Astrocyte (in vitro differentiated cells and primary cell): ENCODE measurements at regions not wholly inside any gene's neighbourhood (a gene's known extent, or its start where the extent isn't known, plus 50 kb on each side); places are given as distances from the start of the nearest gene placed in this dataset.

Experiments used
- DNase-seq: peaks from one replicate; pipeline ENCODE4 v3.0.0-alpha.2; 2010; ENCODE audit warnings: low read depth
- FAIRE-seq: peaks from 2 replicates; lab custom pipeline; 2011; peaks lifted over from hg19 to GRCh38; lab: Jason Lieb, UNC
- H2AFZ ChIP-seq: 2 replicates; pipeline ENCODE4 v1.6.0; 2012; ENCODE audit warnings: low read depth, low read length, inconsistent platforms
- H3K27ac ChIP-seq: 2 replicates; pipeline ENCODE4 v1.5.1; 2011; ENCODE audit warnings: low read depth, low read length, inconsistent platforms
- H3K27me3 ChIP-seq: 2 replicates; pipeline ENCODE4 v1.6.0; 2011; ENCODE audit warnings: low read length, inconsistent platforms; ENCODE audit not compliant: insufficient read depth
- H3K36me3 ChIP-seq: 2 replicates; pipeline ENCODE4 v1.5.1; 2011; ENCODE audit warnings: low read length, inconsistent platforms; ENCODE audit not compliant: insufficient read depth
- H3K4me1 ChIP-seq: 2 replicates; pipeline ENCODE4 v1.5.1; 2011; ENCODE audit warnings: low read length, inconsistent platforms; ENCODE audit not compliant: insufficient read depth
- H3K4me2 ChIP-seq: 2 replicates; pipeline ENCODE4 v1.6.0; 2012; ENCODE audit warnings: low read length, inconsistent platforms
- H3K4me3 ChIP-seq: 2 replicates; pipeline ENCODE4 v1.5.1; 2011; ENCODE audit warnings: low read depth, mild to moderate bottlenecking, low read length, inconsistent platforms; ENCODE audit not compliant: insufficient read depth
- H3K79me2 ChIP-seq: 2 replicates; pipeline ENCODE4 v1.6.0; 2012; ENCODE audit warnings: mild to moderate bottlenecking, low read length, inconsistent platforms; ENCODE audit not compliant: insufficient read depth
- H3K9ac ChIP-seq: 2 replicates; pipeline ENCODE4 v1.6.0; 2012; ENCODE audit warnings: mild to moderate bottlenecking, low read length, inconsistent platforms
- H3K9me3 ChIP-seq: 2 replicates; pipeline ENCODE4 v1.5.1; 2012; ENCODE audit warnings: low read depth, mild to moderate bottlenecking, low read length, inconsistent platforms; ENCODE audit not compliant: insufficient read depth
- H4K20me1 ChIP-seq: 2 replicates; pipeline ENCODE4 v1.6.0; 2012; ENCODE audit warnings: low read length, inconsistent platforms; ENCODE audit not compliant: insufficient read depth
- H3K27ac Mint-ChIP-seq: one replicate; pipeline ENCODE4 v1.8.0; 2021; ENCODE audit warnings: mild to moderate bottlenecking, mixed read lengths; ENCODE audit not compliant: unreplicated experiment
- H3K27me3 Mint-ChIP-seq: one replicate; pipeline ENCODE4 v1.8.0; 2021; ENCODE audit warnings: low read depth, mixed read lengths; ENCODE audit not compliant: unreplicated experiment
- H3K36me3 Mint-ChIP-seq: one replicate; pipeline ENCODE4 v1.8.0; 2021; ENCODE audit warnings: low read depth, mixed read lengths; ENCODE audit not compliant: unreplicated experiment
- H3K4me1 Mint-ChIP-seq: one replicate; pipeline ENCODE4 v1.8.0; 2021; ENCODE audit warnings: low read depth, mixed read lengths; ENCODE audit not compliant: unreplicated experiment
- H3K4me3 Mint-ChIP-seq: one replicate; pipeline ENCODE4 v1.8.0; 2021; ENCODE audit warnings: mild to moderate bottlenecking, moderate library complexity, mixed read lengths; ENCODE audit not compliant: unreplicated experiment
- H3K9me3 Mint-ChIP-seq: one replicate; pipeline ENCODE4 v1.8.0; 2021; ENCODE audit warnings: mild to moderate bottlenecking, mixed read lengths; ENCODE audit not compliant: unreplicated experiment
- CTCF ChIP-seq: IDR thresholded peaks from 2 replicates; pipeline ENCODE4 v1.5.1; 2011; ENCODE audit warnings: low read depth, mild to moderate bottlenecking, inconsistent platforms, low read length, moderate library complexity; ENCODE audit not compliant: insufficient read depth
- EZH2 ChIP-seq: IDR thresholded peaks from 2 replicates; pipeline ENCODE4 v1.6.1; 2012; ENCODE audit warnings: mild to moderate bottlenecking, low read length, inconsistent platforms; ENCODE audit not compliant: insufficient read depth

- Histone ChIP-seq H3K27ac (peak overlapping the region; percentile 96), H3K36me3 (no peaks in the 10 kb centered on the region), H2AFZ (no peak overlapping the region), H3K79me2 (no peaks in the 10 kb centered on the region), H3K4me3 (no peak overlapping the region), H4K20me1 (no peaks in the 10 kb centered on the region), H3K4me2 (peak overlapping the region; percentile 17), H3K9me3 (no peaks in the 10 kb centered on the region), H3K27me3 (no peaks in the 10 kb centered on the region), H3K9ac (peak overlapping the region; percentile 73), H3K4me1 (peaks cover 28% of the 10 kb centered on the region)
- Mint-ChIP-seq H3K9me3 (peaks cover 2% of the 10 kb centered on the region), H3K4me3 (no peak overlapping the region), H3K27me3 (no peaks in the 10 kb centered on the region), H3K36me3 (no peaks in the 10 kb centered on the region), H3K27ac (peak overlapping the region; percentile 93), H3K4me1 (peaks cover 45% of the 10 kb centered on the region)
- DNase-seq: peak; percentile 27
- no peak for FAIRE-seq
- TF ChIP-seq EZH2 (no peak), CTCF (no peak)
Measured at GRCh38 chr7:41028580-41028979, 674.3 kb downstream of the INHBA start.

GRCh38 chr7:41027428-41028115, 675.3 kb downstream of the INHBA start:
- Histone ChIP-seq H4K20me1 (no peaks in the 10 kb centered on the region), H3K9ac (peak overlapping the region; percentile 73), H3K79me2 (no peaks in the 10 kb centered on the region), H3K36me3 (no peaks in the 10 kb centered on the region), H3K4me2 (peak overlapping the region; percentile 52), H3K9me3 (no peaks in the 10 kb centered on the region), H3K27ac (peak overlapping the region; percentile 96), H3K27me3 (no peaks in the 10 kb centered on the region), H2AFZ (no peak overlapping the region), H3K4me1 (peaks cover 28% of the 10 kb centered on the region), H3K4me3 (no peak overlapping the region)
- Mint-ChIP-seq H3K36me3 (no peaks in the 10 kb centered on the region), H3K9me3 (no peaks in the 10 kb centered on the region), H3K27ac (peak overlapping the region; percentile 93), H3K27me3 (no peaks in the 10 kb centered on the region), H3K4me3 (no peak overlapping the region), H3K4me1 (peaks cover 38% of the 10 kb centered on the region)
- TF ChIP-seq EZH2 (no peak), CTCF (no peak)
- FAIRE-seq: peak; percentile 100
- DNase-seq: peak; percentile 100

GRCh38 chr7:41024126-41024525, 678.8 kb downstream of the INHBA start:
- H3K27ac ChIP-seq: no peak overlapping the region
- H3K27me3 Mint-ChIP-seq: no peaks in the 10 kb centered on the region
- H3K36me3 Mint-ChIP-seq: no peaks in the 10 kb centered on the region
- no peak overlapping the region for H3K4me3 Mint-ChIP-seq
- H3K27ac Mint-ChIP-seq: no peak overlapping the region
- H3K79me2 ChIP-seq: no peaks in the 10 kb centered on the region
- FAIRE-seq: peak; percentile 67
- H3K4me1 ChIP-seq: peaks cover 17% of the 10 kb centered on the region
- DNase-seq: peak; percentile 66
- no peak overlapping the region for H3K9ac ChIP-seq
- no peak overlapping the region for H3K4me3 ChIP-seq
- H3K9me3 ChIP-seq: no peaks in the 10 kb centered on the region
- no peak overlapping the region for H3K4me2 ChIP-seq
- no peaks in the 10 kb centered on the region for H4K20me1 ChIP-seq
- TF ChIP-seq EZH2 (no peak), CTCF (no peak)
- no peaks in the 10 kb centered on the region for H3K36me3 ChIP-seq
- H3K27me3 ChIP-seq: no peaks in the 10 kb centered on the region
- H3K4me1 Mint-ChIP-seq: peaks cover 22% of the 10 kb centered on the region
- no peaks in the 10 kb centered on the region for H3K9me3 Mint-ChIP-seq
- no peak overlapping the region for H2AFZ ChIP-seq
